GM06990 (cell line): ENCODE measurements at regions not wholly inside any gene's neighbourhood (a gene's known extent, or its start where the extent isn't known, plus 50 kb on each side); places are given as distances from the start of the nearest gene placed in this dataset.

Source experiments
- DNase-seq: peaks from one replicate; pipeline ENCODE4 v3.0.0-alpha.2; 2011; ENCODE audit not compliant: insufficient read length; ENCODE audit errors: extremely low read depth
- H3K27me3 ChIP-seq: replicated peaks from 2 replicates; pipeline ENCODE4 v1.6.0; 2011; ENCODE audit warnings: low read length; ENCODE audit not compliant: control insufficient read depth, insufficient read depth
- H3K36me3 ChIP-seq: 2 replicates; pipeline ENCODE4 v1.5.1; 2011; ENCODE audit warnings: low read length; ENCODE audit not compliant: control insufficient read depth, insufficient read depth
- H3K4me3 ChIP-seq: replicated peaks from 2 replicates; pipeline ENCODE4 v1.5.1; 2011; ENCODE audit warnings: low read depth, mild to moderate bottlenecking, control low read depth, low read length
- TF ChIP-seq, protein P1 (sequence below): IDR thresholded peaks from 2 replicates; pipeline ENCODE4 v1.5.1; 2011; ENCODE audit warnings: low read length, control low read depth, mild to moderate bottlenecking, inconsistent platforms; ENCODE audit not compliant: insufficient read depth, poor library complexity, severe bottlenecking

DNA sequence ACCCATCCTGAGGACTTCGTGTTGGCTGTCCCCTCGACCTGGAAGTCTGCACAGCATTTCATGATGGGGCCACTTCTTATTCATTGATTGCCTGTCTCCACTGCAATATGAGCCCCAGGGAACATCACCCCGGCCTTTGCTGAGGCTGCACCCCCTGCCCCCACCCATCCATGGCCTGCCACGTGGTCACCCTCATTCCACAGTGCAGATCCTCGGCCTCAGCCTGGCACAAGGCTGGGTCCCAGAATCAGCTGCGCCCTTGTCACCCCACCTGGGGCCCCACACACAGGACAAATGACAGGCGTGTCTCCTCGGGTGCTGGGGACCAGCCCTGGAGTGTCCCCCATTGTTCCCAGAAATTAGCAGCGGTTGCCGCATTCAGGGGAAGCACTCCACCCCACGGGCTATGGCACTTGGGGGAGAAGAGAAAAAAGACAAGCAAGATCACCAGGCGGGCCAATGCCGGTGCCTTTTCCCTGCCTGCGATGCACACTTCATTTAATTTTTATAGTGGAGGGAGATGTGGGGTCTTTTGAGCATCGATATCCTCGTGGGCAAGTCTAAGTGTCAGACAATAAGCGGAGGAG is 157.4 kb downstream of the INHBB start:
- no peak for DNase-seq
- no peak overlapping the region for H3K4me3 ChIP-seq
- TF ChIP-seq, protein P1, sequence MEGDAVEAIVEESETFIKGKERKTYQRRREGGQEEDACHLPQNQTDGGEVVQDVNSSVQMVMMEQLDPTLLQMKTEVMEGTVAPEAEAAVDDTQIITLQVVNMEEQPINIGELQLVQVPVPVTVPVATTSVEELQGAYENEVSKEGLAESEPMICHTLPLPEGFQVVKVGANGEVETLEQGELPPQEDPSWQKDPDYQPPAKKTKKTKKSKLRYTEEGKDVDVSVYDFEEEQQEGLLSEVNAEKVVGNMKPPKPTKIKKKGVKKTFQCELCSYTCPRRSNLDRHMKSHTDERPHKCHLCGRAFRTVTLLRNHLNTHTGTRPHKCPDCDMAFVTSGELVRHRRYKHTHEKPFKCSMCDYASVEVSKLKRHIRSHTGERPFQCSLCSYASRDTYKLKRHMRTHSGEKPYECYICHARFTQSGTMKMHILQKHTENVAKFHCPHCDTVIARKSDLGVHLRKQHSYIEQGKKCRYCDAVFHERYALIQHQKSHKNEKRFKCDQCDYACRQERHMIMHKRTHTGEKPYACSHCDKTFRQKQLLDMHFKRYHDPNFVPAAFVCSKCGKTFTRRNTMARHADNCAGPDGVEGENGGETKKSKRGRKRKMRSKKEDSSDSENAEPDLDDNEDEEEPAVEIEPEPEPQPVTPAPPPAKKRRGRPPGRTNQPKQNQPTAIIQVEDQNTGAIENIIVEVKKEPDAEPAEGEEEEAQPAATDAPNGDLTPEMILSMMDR = no peak
- no peaks in the 10 kb centered on the region for H3K36me3 ChIP-seq
- peaks cover 1% of the 10 kb centered on the region; the same call in 1 of the 2 replicates for H3K27me3 ChIP-seq

DNA sequence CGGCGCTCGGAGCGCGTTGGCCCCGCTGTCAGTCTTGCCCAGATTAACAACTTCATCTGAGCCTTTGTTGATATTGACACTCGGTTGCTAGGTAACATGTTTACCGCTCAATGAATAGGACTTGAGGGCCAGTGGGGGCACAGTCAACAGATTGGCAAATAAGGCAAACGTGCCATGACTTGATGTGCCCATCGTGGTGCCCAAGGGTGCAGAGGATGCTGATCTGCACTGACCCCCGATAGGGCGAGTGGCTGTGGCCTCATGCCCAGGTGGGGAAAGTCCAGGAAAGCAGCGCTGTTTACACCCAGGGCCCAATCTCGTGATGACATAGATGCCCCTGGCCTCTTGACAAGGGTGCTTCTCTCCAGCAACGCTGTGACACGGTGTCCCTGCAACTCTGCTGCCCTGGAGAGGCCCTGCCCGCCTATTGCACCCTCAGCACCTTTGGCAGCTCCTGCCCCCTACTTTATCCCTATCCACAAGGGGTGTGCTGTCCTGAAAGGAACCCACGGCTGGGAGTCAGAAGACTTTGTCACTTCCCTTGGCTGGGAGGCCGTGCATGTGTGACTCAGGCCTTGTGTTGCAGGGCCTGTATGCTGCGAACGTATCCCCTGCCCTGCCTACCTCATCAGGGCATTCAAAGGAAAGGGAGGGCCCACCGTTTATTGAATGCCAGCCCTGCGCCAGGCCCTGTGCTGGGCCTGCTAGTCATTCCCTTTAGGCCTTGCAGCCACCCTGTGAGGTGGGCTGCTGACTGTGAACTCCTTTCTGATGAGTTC is 158.0 kb downstream of the INHBB start:
- no peak for DNase-seq
- TF ChIP-seq, protein P1 = no peak
- no peak overlapping the region for H3K4me3 ChIP-seq
- peaks cover 1% of the 10 kb centered on the region; the same call in 1 of the 2 replicates for H3K27me3 ChIP-seq
- no peaks in the 10 kb centered on the region for H3K36me3 ChIP-seq

DNA sequence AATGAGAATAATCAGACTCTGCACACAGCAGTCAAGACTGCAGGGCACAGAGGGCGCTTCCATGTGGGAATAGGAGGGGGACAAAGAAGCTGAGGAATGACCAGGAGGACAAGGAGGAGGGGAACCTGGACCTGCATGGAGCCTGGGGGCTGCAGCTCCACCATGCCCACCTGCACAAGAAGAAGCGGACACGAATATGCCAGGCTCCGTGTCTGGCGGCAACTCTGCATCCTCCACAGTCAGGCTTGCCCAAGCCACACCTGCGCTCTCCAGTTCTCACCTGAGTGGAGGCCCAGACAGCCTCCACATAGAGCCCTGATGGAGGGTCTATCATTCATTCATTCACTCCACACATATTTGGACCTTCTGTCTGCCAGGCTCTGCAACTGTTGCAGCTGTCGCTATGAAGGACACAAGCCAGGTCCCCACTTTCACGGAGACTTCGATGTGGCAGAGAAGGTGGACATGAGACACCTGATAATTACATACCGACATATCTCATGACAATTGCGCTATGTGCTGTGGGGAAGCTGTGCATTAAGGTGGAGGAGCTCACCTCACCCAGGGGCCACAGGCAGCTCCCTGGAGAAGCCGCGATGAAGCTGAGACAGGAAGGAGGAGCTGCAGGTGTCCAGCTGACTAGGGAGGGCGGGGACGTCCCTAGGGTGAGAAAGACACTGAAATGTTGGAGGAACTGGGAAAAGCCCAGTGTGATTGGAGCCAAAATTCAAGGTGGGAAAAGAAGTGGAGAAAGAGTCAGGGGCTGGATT is 159.2 kb downstream of the INHBB start:
- DNase-seq = no peak

DNA sequence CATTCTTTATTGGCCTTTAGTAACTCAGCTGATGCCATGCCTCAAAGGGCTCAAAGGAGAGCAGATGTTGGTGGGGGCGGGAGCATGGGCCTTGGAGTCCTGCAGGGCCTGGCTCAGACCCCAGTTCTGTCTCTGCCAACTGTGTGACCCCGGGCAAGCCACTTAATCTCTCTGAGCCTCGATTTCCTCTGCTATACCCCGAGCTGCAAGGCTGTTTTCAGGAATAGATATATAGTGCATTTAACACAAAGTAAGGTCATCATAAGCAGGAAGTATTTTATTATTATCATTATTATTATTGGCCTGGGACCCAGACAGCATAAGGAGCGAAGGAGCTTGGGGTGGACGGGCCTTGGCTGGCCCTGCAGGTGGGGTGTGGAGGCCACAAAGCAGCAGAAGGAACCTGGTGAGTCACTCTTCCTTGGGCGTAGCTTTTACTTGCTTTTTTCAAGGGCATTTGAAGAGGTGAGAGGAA is 162.7 kb downstream of the INHBB start:
- no peak for DNase-seq

More for the DNA sequence above, 159.2 kb downstream of the INHBB start:
- Histone ChIP-seq H3K27me3 (peaks cover 1% of the 10 kb centered on the region; the same call in 1 of the 2 replicates), H3K4me3 (no peak overlapping the region), H3K36me3 (no peaks in the 10 kb centered on the region)
- TF ChIP-seq, protein P1 = no peak

DNA sequence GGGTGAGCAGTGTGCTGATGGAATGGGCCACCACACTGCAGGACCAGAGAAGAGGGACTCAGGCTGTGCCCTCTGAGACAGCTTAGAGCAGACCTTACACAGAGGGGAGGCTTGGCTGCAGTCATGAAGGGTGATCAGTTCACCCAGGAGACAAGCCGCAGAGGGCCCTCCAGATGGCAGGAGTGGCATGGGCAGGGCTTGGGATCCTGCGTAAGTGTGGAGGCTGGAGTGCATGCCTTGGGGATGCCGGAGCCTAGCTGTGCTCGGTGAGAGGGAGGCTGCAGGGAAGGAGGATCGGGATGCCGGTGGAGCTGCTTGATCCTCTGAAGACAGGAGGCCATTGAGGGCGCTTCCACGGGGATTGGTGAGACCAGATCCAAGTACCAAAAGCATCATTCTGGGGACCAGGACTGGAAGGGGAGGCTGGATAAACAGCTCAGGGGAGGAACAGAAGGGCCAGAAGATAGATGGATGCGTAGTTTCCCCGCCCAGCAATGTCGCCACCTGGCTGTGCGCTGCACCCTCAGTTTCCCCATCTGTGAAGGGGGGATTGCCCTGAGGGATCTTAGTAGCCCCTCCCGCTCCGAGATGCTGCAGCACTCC is 163.4 kb downstream of the INHBB start:
- no peaks in the 10 kb centered on the region; the same call in 1 of the 2 replicates for H3K27me3 ChIP-seq
- DNase-seq = no peak

More for the DNA sequence above, 162.7 kb downstream of the INHBB start:
- TF ChIP-seq, protein P1 = no peak
- H3K36me3 ChIP-seq = no peaks in the 10 kb centered on the region
- no peaks in the 10 kb centered on the region; the same call in 1 of the 2 replicates for H3K27me3 ChIP-seq
- H3K4me3 ChIP-seq = no peak overlapping the region

More for the DNA sequence above, 163.4 kb downstream of the INHBB start:
- TF ChIP-seq, protein P1 = no peak
- H3K36me3 ChIP-seq = no peaks in the 10 kb centered on the region
- no peak overlapping the region for H3K4me3 ChIP-seq
